KMS-11 (cell line): ENCODE measurements at regions not wholly inside any gene's neighbourhood (a gene's known extent, or its start where the extent isn't known, plus 50 kb on each side); places are given as distances from the start of the nearest gene placed in this dataset.

Experiments used
- H2AFZ ChIP-seq: fragments of 200-600 bp; sonication (generic); 2 replicates; pipeline ENCODE4 v1.6.1; 2016; ENCODE audit warnings: antibody characterized with exemption, mixed run types, low read depth
- H3K27ac ChIP-seq: fragments of 200-600 bp; sonication (generic); 2 replicates; pipeline ENCODE4 v1.6.1; 2016; ENCODE audit warnings: mild to moderate bottlenecking, mixed run types
- H3K27me3 ChIP-seq: fragments of 200-600 bp; sonication (generic); 2 replicates; pipeline ENCODE4 v1.6.1; 2017; ENCODE audit warnings: mild to moderate bottlenecking, low read depth, mixed run types, moderate library complexity; ENCODE audit not compliant: insufficient read depth
- H3K36me3 ChIP-seq: fragments of 200-600 bp; sonication (generic); 2 replicates; pipeline ENCODE4 v1.6.1; 2017; ENCODE audit warnings: mild to moderate bottlenecking, mixed run types; ENCODE audit not compliant: insufficient read depth
- H3K4me1 ChIP-seq: fragments of 200-600 bp; sonication (generic); 2 replicates; pipeline ENCODE4 v1.6.1; 2016; ENCODE audit warnings: mild to moderate bottlenecking, low read depth, mixed run types; ENCODE audit not compliant: poor library complexity, severe bottlenecking
- H3K4me2 ChIP-seq: fragments of 200-600 bp; sonication (generic); 2 replicates; pipeline ENCODE4 v1.7.0; 2016; ENCODE audit warnings: mild to moderate bottlenecking, mixed run types
- H3K4me3 ChIP-seq: fragments of 200-600 bp; sonication (generic); IDR thresholded peaks from 2 replicates; pipeline ENCODE4 v1.6.1; 2017; ENCODE audit warnings: low read depth, low read length, mixed read lengths; ENCODE audit not compliant: insufficient read depth
- H3K79me2 ChIP-seq: fragments of 200-600 bp; sonication (generic); 2 replicates; pipeline ENCODE4 v1.6.1; 2016; ENCODE audit warnings: low read depth, mixed run types; ENCODE audit not compliant: insufficient read depth
- H3K9ac ChIP-seq: fragments of 200-600 bp; sonication (generic); 2 replicates; pipeline ENCODE4 v1.6.1; 2016; ENCODE audit warnings: mild to moderate bottlenecking, mixed run types
- H4K20me1 ChIP-seq: fragments of 200-600 bp; sonication (generic); 2 replicates; pipeline ENCODE4 v1.6.1; 2016; ENCODE audit warnings: mild to moderate bottlenecking, mixed run types; ENCODE audit not compliant: insufficient read depth
- CTCF ChIP-seq: fragments of 200-600 bp; sonication (generic); conservative IDR thresholded peaks from 2 replicates; pipeline ENCODE4 v1.6.1; 2017; ENCODE audit warnings: low read depth, mild to moderate bottlenecking, antibody characterized with exemption, low read length, moderate library complexity, mixed read lengths

GRCh38 chr11:104614117-104614680 is 284.1 kb downstream of the CASP12 start:
- no peak for TF ChIP-seq CTCF
- Histone ChIP-seq H3K36me3 (no peaks in the 10 kb centered on the region), H2AFZ (no peak overlapping the region), H3K4me2 (no peak overlapping the region), H3K9ac (no peak overlapping the region), H3K79me2 (no peaks in the 10 kb centered on the region), H4K20me1 (no peaks in the 10 kb centered on the region), H3K4me1 (no peaks in the 10 kb centered on the region), H3K27ac (no peak overlapping the region), H3K27me3 (no peaks in the 10 kb centered on the region), H3K4me3 (no peak overlapping the region)

- H3K9ac ChIP-seq: no peak overlapping the region
- no peaks in the 10 kb centered on the region for H3K27me3 ChIP-seq
- H2AFZ ChIP-seq: no peak overlapping the region
- no peaks in the 10 kb centered on the region for H3K36me3 ChIP-seq
- no peak overlapping the region for H3K27ac ChIP-seq
- H3K79me2 ChIP-seq: no peaks in the 10 kb centered on the region
- H3K4me3 ChIP-seq: no peak overlapping the region
- H3K4me2 ChIP-seq: no peak overlapping the region
- no peak for TF ChIP-seq CTCF
- no peaks in the 10 kb centered on the region for H4K20me1 ChIP-seq
- H3K4me1 ChIP-seq: no peaks in the 10 kb centered on the region
Observed at GRCh38 chr11:104610635-104611034, 287.6 kb downstream of the CASP12 start.

- H3K4me2 ChIP-seq: no peak overlapping the region
- no peak overlapping the region for H3K27ac ChIP-seq
- no peak overlapping the region for H2AFZ ChIP-seq
Observed at GRCh38 chr11:104609311-104610085, 288.8 kb downstream of the CASP12 start.

GRCh38 chr11:104602643-104603042 is 295.6 kb downstream of the CASP12 start:
- Histone ChIP-seq H3K36me3 (no peaks in the 10 kb centered on the region), H3K9ac (no peak overlapping the region), H3K79me2 (no peaks in the 10 kb centered on the region), H3K4me1 (no peaks in the 10 kb centered on the region), H3K27me3 (no peaks in the 10 kb centered on the region), H3K27ac (no peak overlapping the region), H3K4me2 (no peak overlapping the region), H4K20me1 (no peaks in the 10 kb centered on the region), H2AFZ (no peak overlapping the region), H3K4me3 (no peak overlapping the region)
- no peak for TF ChIP-seq CTCF

More at GRCh38 chr11:104609311-104610085, 288.8 kb downstream of the CASP12 start:
- Histone ChIP-seq H4K20me1 (no peaks in the 10 kb centered on the region), H3K4me3 (no peak overlapping the region), H3K27me3 (no peaks in the 10 kb centered on the region), H3K36me3 (no peaks in the 10 kb centered on the region), H3K9ac (no peak overlapping the region), H3K79me2 (no peaks in the 10 kb centered on the region), H3K4me1 (no peaks in the 10 kb centered on the region)
- peak; percentile 63 for TF ChIP-seq CTCF
